ENCODE measurements at regions not wholly inside any gene's neighbourhood (a gene's known extent, or its start where the extent isn't known, plus 50 kb on each side); places are given as distances from the start of the nearest gene placed in this dataset.
"Not testable (repeated sequence)": the region's sequence is repeated elsewhere in the genome, so short reads cannot be mapped to it uniquely, and the experiment has no call there.

GRCh38 chr6:72457738-72458137, 164.1 kb upstream of the KCNQ5 start:
- DNase-seq: no peak

DNA sequence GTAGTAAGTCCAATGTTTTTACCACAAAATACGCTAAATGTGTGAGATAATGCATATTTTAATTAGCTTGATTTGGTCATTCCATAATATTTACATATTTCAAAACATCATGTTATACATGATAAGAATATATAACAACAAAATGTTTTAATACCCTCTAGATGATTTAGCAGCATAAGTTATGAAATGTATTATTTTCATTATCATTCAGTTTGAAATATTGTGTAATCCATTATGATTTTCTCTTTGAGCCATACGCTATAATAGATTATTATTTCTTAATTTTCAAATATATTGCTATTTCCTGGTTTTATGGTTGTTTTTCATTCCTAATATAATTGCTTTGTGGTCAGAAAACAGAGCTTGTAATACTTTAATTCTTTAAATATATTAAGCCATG, 163.3 kb upstream of the KCNQ5 start:
- DNase-seq: no peak

DNA sequence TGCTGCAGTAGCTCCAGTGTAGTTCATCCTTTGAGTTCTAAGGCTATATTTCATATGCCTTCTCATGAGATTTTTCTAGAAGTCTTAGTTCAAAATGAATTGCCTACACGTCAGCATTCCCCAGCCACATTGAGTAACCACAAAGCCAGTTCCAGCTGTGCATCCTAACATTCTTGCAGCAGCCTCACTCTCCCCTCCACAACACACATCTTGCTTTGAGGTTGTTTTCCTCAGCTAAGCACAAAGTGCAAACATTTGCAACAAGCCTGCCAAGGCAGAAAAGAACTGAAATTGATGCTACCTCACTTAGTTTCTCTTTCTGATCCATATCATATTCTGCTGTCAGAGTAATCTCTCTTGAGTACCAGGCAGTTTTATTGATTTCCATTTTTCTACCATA, 160.7 kb upstream of the KCNQ5 start:
- no peak for DNase-seq

DNA sequence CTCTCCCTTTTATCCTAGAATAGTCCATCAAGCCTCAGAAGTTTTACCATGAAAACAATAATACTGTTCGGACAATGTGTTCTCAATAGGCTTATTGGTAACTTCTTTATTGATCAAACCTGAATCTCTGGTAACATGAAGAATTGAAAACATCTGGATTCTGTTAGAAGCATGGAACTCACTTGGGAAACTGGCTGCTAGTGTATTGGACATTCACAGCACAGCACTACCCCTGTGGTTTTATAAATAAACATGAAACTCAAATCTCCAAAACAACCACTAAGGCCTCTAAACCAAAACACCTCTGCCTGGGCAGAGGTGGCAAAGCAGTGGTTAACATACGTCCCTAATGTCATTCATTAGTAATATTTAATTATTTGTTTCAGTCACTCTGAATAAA, 157.6 kb upstream of the KCNQ5 start:
- DNase-seq: no peak

- no peak for DNase-seq
Measured at GRCh38 chr6:72464791-72465691, 156.8 kb upstream of the KCNQ5 start.

DNA sequence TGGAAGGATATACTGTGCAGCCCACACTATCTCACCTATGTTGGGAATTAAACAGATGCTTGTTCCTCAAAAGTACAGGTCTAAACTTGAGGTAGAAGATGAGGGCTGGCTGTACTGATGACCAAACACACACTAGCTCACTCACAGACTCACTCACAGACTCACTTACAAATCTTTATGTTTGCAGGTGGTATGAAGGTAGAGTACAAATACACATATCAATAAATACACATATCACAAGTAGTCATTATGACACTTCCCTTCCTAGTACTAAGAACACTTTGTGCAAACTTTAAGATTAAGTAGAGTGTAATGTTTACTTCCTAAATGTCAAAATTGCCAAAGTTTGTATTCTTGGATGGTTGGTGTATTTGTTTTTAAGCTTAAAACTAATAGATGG, 155.4 kb upstream of the KCNQ5 start:
- DNase-seq: no peak

DNA sequence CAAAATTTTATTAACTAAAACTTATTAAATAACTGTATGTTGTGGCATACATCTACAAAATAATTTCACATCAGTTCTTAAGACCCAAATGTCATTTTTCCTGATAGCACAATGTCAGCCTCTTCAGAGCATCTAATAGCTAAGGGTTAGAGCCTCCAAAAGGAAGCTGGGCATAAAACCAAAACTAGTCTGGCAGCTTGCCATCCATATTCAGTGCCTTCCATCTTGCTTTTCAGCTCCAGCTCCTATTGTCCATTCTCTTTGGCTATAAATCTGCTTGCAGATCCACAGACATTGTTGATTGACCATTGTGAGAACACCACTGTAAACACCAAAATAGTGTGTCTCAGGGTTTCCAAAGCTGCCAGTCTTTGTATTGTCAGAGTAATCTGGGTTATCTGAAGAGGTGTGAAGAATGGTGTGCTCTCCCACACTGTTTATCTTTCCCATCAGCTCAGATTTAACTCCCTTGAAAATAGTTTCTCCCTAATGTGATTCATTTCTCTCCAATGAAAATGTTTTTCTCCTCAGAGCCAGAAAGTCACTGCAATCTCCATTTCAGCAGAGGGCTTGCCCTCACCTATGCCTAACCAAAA, 154.8 kb upstream of the KCNQ5 start:
- no peak for DNase-seq

DNA sequence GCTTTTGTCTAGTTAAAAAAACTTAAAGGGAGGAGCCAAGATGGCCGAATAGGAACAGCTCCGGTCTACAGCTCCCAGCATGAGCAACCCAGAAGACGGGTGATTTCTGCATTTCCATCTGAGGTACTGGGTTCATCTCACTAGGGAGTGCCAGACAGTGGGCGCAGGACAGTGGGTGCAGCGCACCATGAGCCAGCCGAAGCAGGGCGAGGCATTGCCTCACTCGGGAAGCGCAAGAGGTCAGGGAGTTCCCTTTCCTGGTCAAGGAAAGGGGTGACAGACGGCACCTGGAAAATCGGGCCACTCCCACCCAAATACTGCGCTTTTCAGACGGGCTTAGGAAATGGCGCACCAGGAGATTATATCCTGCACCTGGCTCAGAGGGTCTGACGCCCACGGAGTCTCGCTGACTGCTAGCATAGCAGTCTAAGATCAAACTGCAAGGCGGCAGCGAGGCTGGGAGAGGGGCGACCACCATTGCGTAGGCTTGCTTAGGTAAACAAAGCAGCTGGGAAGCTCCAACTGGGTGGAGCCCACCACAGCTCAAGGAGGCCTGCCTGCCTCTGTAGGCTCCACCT, 152.4 kb upstream of the KCNQ5 start:
- DNase-seq: not testable (repeated sequence)

GRCh38 chr6:72476051-72476450, 145.8 kb upstream of the KCNQ5 start:
- no peak for DNase-seq

GRCh38 chr6:72476646-72477045, 145.2 kb upstream of the KCNQ5 start:
- no peak for DNase-seq

- DNase-seq: no peak
Measured at GRCh38 chr6:72495441-72495840, 126.4 kb upstream of the KCNQ5 start.

DNA sequence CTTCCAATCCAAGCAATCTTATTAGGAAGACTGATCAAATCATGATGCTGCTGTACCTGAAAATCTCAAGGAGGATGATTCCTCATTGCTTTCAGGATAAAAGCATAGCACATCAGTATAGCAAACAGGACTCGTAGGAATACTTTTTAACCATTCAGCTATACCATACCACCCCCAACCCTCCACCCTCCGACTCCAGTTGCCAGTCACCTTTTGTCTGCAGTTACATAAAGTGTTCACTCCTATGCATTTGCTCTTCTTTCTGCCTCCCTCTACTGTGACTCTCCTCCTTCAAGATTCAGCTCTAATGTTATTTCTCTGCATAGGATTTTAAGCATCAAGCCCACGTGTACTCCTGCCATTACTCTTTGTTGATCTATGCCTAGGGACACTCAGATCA, 124.7 kb upstream of the KCNQ5 start:
- DNase-seq: no peak

- DNase-seq: no peak
Measured at GRCh38 chr6:72500669-72501068, 121.2 kb upstream of the KCNQ5 start.

DNA sequence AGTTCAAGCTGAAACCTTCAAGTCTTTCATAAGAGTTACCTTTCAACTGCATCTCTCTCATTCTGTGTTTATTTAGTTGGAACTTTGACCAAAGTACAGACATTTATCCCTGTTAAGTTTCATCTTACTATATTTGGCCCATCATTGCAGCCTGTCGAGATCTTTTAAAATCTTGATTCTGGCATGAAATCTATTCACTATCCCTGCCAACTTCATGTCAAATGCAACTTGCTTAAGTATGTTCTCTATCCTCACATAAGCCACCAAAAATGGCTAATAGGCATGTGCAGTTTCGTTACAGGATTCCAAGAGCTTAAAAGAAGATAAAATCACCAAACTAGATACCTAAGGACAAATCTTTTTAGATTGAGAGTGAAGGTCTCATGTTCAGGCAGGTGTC, 117.5 kb upstream of the KCNQ5 start:
- DNase-seq: no peak

DNA sequence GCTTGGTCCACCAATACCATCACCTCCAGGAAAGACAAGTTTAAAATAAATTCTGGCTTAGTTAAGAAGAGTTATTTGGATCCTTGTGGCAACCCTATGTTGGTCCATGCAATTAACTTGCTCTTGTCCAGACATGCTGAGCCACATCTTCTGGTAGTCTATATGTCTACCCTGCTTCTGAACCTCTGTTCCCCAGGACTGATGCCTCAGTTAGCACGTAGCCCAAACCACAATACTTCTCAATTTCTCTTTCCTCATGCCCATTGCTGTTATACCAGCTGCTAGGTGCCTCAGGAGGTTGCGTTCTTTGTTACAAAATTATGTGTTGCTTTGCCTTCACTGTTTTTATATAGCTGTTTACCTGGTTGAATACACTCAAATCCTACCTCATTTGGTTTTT, 116.4 kb upstream of the KCNQ5 start:
- DNase-seq: no peak

DNA sequence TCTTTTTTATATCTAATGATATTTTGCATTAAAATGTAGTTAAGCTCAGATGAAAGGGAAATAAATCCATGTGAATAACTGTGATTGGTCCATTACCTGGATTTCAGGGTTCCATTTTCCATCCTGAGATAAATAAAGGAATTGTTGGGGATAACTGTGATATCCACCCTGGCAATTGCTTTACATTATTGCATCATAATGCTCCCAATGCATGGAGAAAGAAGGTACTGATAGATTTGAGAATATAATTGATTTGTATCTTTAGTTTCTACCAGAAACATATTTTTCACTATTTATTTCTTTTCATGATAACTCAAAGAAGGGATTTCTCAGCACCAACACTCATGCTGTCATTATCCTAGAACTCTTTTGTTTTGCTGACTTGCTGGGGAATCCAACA, 102.0 kb upstream of the KCNQ5 start:
- no peak for DNase-seq

DNA sequence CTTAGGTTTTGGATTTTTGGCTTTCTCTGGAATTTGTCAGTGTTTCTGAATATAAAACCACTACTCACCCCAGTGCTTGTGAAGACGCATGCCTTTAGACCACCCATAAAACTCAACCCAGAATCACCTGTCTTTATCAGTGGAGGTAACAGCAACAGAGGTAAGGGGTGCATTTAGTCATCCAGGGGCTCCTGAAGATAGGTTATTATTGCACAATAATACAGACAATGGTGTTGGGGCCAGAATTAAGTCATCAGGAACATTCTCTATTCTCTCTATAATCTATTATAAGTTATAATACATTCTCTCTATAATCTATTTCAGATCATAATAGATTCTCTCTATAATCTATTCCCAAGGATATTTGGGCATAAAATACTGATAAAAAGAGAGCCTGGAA, 100.2 kb upstream of the KCNQ5 start:
- DNase-seq: no peak

DNA sequence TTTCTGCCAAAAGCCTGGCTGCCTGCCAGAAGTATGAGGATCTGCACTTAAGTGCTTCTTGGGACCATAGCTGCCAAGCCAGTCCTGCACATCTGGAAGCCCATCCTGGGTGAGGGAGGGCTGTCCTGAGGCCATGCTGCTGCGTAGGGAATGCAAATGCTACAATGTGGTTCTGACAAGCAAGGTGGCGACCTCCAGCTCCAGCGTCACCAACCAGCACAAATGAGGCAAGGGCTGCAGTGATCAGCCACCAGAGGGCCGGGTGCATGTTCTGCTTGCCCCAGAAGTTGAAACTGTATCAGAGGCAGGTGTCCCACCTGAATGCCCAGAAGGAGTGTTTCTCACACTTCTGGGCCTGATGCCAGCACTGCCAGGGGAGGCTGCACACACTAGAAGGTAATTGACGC, 99.1 kb upstream of the KCNQ5 start:
- peak in 1 of 2 experiments; percentile 46 for DNase-seq

DNA sequence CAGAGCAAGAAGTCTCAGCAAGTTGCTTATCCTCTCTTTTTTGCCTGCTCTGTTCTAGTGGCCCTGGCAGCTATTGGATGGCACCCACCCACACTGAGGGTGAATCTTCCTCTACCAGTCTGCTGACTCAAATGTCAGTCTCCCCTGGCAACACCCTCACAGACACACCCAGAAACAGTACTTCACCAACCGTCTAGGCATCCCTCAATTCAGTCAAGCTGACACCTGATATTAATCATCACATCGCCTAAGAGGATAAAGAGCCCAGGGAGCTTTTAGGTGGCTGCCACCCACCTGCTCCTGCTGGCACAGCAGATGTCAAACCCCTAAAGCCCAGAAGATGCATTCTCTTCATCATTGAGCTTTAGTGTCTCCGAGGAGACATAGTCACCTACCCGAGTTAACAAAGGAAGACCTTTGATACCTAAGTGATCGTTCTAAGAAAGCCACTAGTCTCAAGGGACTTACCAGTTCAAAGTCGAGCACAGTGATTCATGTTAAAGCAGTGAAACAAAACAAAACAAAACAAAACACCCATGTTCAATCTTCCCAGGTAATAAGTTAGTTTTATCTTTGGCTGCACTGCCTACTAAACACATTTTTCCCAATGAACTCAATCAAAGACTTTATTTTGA, 97.7 kb upstream of the KCNQ5 start:
- no peak for DNase-seq

- no peak for DNase-seq
Measured at GRCh38 chr6:72525821-72526510, 95.9 kb upstream of the KCNQ5 start.

DNA sequence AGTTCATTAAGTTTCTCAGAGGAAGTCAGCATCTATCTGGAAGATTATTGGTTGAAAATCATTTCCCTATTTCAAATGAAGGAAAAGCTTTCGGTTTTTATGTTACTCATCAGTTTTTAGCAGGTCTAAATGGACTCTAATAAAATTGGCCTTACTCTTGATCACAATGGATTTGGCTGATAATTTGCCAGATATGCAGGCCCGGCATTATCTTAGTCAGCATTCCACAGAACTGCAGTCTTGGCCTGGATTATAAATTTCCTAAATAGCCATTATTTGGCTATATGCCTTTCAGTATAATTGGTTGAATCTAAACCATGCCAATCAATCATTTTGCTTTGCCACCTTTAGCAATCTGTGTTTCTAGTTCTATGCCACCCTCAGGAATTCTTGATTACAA, 91.7 kb upstream of the KCNQ5 start:
- no peak for DNase-seq

GRCh38 chr6:72530750-72531149, 91.1 kb upstream of the KCNQ5 start:
- DNase-seq: no peak

- no peak for DNase-seq
Measured at GRCh38 chr6:72533606-72534005, 88.3 kb upstream of the KCNQ5 start.
